ENCODE measurements at regions not wholly inside any gene's neighbourhood (a gene's known extent, or its start where the extent isn't known, plus 50 kb on each side); places are given as distances from the start of the nearest gene placed in this dataset.

DNA sequence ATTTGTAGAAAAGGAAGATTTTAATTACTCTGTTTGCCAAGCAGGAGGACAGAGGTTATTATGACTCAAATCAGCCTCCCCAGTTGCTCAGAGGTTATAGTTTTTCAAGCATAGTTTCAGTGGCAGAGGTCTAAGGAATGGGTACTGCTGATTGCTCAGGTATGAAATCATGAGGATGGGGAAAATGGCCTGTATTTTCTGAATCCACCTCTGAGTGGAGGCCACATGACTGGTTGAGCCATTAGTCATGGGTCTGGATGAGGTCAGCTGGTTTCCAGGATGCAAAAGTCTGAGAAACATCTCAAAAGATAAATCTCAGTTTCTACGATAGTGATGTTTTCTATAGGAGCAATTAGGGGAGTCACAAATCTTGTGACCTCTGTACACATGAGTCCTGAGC lies 62.8 kb upstream of the CEACAM8 start:
- TF ChIP-seq, protein P1, sequence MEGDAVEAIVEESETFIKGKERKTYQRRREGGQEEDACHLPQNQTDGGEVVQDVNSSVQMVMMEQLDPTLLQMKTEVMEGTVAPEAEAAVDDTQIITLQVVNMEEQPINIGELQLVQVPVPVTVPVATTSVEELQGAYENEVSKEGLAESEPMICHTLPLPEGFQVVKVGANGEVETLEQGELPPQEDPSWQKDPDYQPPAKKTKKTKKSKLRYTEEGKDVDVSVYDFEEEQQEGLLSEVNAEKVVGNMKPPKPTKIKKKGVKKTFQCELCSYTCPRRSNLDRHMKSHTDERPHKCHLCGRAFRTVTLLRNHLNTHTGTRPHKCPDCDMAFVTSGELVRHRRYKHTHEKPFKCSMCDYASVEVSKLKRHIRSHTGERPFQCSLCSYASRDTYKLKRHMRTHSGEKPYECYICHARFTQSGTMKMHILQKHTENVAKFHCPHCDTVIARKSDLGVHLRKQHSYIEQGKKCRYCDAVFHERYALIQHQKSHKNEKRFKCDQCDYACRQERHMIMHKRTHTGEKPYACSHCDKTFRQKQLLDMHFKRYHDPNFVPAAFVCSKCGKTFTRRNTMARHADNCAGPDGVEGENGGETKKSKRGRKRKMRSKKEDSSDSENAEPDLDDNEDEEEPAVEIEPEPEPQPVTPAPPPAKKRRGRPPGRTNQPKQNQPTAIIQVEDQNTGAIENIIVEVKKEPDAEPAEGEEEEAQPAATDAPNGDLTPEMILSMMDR (IDR thresholded peaks at IDR 0.05) = no peak
- TF ChIP-seq EP300 (IDR thresholded peaks at IDR 0.05) (no peak), POLR2A (IDR thresholded peaks at IDR 0.05) (no peak)
